GM12878 (cell line): ENCODE measurements at regions not wholly inside any gene's neighbourhood (a gene's known extent, or its start where the extent isn't known, plus 50 kb on each side); places are given as distances from the start of the nearest gene placed in this dataset.

ENCODE experiments used
- ATAC-seq: fragments of 200-7000 bp; cut with Tn5 transposase; 3 replicates; pipeline ENCODE4 v1.9.1; 2020; ENCODE audit warnings: mild to moderate bottlenecking, moderate library complexity
- BruUV-seq: library from RNA; stranded (reverse); fragments of 400-500 nt; replicated peaks from 2 replicates; lab custom pipeline; 2021; lab: Mats Ljungman, UMichigan
- CTCF ChIA-PET: fragments of 300-600 bp; sonication (Branson Sonifier 250); formaldehyde crosslinking; extraction: SDS; loops from one replicate; lab custom pipeline; 2021; ENCODE audit warnings: inconsistent platforms; lab: Yijun Ruan, JAX
- POLR2A ChIA-PET: fragments of 350-600 bp; formaldehyde crosslinking; extraction: SDS; loops from one replicate; lab custom pipeline; 2021; ENCODE audit warnings: inconsistent platforms; lab: Charles Lee
- RAD21 ChIA-PET: fragments of 300-600 bp; sonication (Branson Sonifier 250); formaldehyde crosslinking; loops from one replicate; lab custom pipeline; 2023; ENCODE audit warnings: antibody characterized with exemption; ENCODE audit not compliant: unreplicated experiment; lab: Charles Lee
- SMC1A ChIA-PET: fragments of 300-600 bp; sonication (Branson Sonifier 250); formaldehyde crosslinking; loops from one replicate; lab custom pipeline; 2023; ENCODE audit not compliant: unreplicated experiment, uncharacterized antibody; lab: Charles Lee
- DNase-seq: peaks from one replicate; pipeline ENCODE4 v3.0.0-alpha.2; 2011; ENCODE audit warnings: low read depth, low spot score
- FAIRE-seq: peaks from 3 replicates; lab custom pipeline; 2011; peaks lifted over from hg19 to GRCh38; lab: Jason Lieb, UNC
- H2AFZ ChIP-seq: 2 replicates; pipeline ENCODE4 v1.6.0; 2011; ENCODE audit warnings: low read depth, low read length, control low read depth; ENCODE audit not compliant: control insufficient read depth
- H3K27ac ChIP-seq: 2 replicates; pipeline ENCODE4 v1.5.1; 2011; ENCODE audit warnings: control low read depth; ENCODE audit not compliant: control insufficient read depth, insufficient read depth
- H3K27me3 ChIP-seq, 2 experiments: replicated peaks in 1 of 2; 2 replicates each; pipeline versions ENCODE4 v1.6.0 to v1.6.1; 2011; ENCODE audit warnings: low read length in 1 of 2; ENCODE audit not compliant: control insufficient read depth in 2 of 2, insufficient read depth in 2 of 2
- H3K36me3 ChIP-seq, 2 experiments: 2 replicates each; pipeline ENCODE4 v1.5.1; 2011; ENCODE audit warnings: low read length in 1 of 2; ENCODE audit not compliant: control insufficient read depth in 2 of 2, insufficient read depth in 2 of 2
- H3K4me1 ChIP-seq: 2 replicates; pipeline ENCODE4 v1.6.1; 2011; ENCODE audit warnings: mild to moderate bottlenecking, low read length, moderate library complexity, mixed read lengths; ENCODE audit not compliant: control insufficient read depth, insufficient read depth
- H3K4me2 ChIP-seq: 2 replicates; pipeline ENCODE4 v1.6.0; 2011; ENCODE audit warnings: control low read depth; ENCODE audit not compliant: control insufficient read depth, insufficient read depth
- H3K4me3 ChIP-seq: fragments of 200-600 bp; sonication (generic); 2 replicates; pipeline ENCODE4 v1.5.1; 2016
- H3K79me2 ChIP-seq: 2 replicates; pipeline ENCODE4 v1.6.0; 2011; ENCODE audit warnings: low read length; ENCODE audit not compliant: control insufficient read depth, insufficient read depth
- H3K9ac ChIP-seq: 2 replicates; pipeline ENCODE4 v1.8.0; 2011; ENCODE audit warnings: low read length, control low read depth, mixed read lengths; ENCODE audit not compliant: control insufficient read depth, insufficient read depth
- H3K9me3 ChIP-seq: replicated peaks from 3 replicates; pipeline ENCODE4 v1.5.1; 2011; ENCODE audit warnings: mild to moderate bottlenecking, low read length; ENCODE audit not compliant: control insufficient read depth, insufficient read depth
- H4K20me1 ChIP-seq: 2 replicates; pipeline ENCODE4 v1.6.0; 2011; ENCODE audit not compliant: control insufficient read depth, insufficient read depth
- BRCA1 ChIP-seq: IDR thresholded peaks from 2 replicates; pipeline ENCODE4 v1.6.1; 2011; ENCODE audit warnings: low read depth, low read length, improper control_type of control experiment
- EGR1 ChIP-seq, 2 experiments: IDR thresholded peaks; 1 replicate in 1 of 2; 2 replicates in 1 of 2; pipeline ENCODE4 v1.6.1; 2011 to 2012; ENCODE audit warnings: low read depth in 2 of 2, low read length in 2 of 2, borderline replicate concordance in 1 of 2, mild to moderate bottlenecking in 1 of 2, moderate library complexity in 1 of 2
- GATAD2B ChIP-seq: fragments of 450-650 bp; conservative IDR thresholded peaks from 2 replicates; pipeline ENCODE4 v1.6.1; 2017; ENCODE audit warnings: low read depth, mild to moderate bottlenecking, moderate library complexity
- NBN ChIP-seq: fragments of 450-650 bp; IDR thresholded peaks from 2 replicates; pipeline ENCODE4 v1.6.1; 2016
- NR2C1 ChIP-seq: fragments of 450-650 bp; IDR thresholded peaks from 2 replicates; pipeline ENCODE4 v1.6.1; 2017; ENCODE audit warnings: antibody characterized with exemption, mild to moderate bottlenecking, moderate library complexity
- NR2F1 ChIP-seq: fragments of 450-650 bp; conservative IDR thresholded peaks from 2 replicates; pipeline ENCODE4 v1.6.1; 2017; ENCODE audit warnings: mild to moderate bottlenecking
- PAX5 ChIP-seq: IDR thresholded peaks from 2 replicates; pipeline ENCODE4 v1.6.1; 2011; ENCODE audit warnings: low read depth, low read length, borderline replicate concordance
- POLR2AphosphoS5 ChIP-seq: IDR thresholded peaks from 2 replicates; pipeline ENCODE4 v1.6.1; 2011; ENCODE audit warnings: mild to moderate bottlenecking, low read length, inconsistent platforms
- RUNX3 ChIP-seq: IDR thresholded peaks from 2 replicates; pipeline ENCODE4 v1.6.1; 2012; ENCODE audit warnings: low read length, inconsistent platforms
- SMAD1 ChIP-seq: fragments of 450-650 bp; IDR thresholded peaks from 2 replicates; pipeline ENCODE4 v1.6.1; 2018; ENCODE audit warnings: mild to moderate bottlenecking, low read depth; ENCODE audit not compliant: partially characterized antibody
- TAF1 ChIP-seq: IDR thresholded peaks from 2 replicates; pipeline ENCODE4 v1.6.1; 2011; ENCODE audit warnings: mild to moderate bottlenecking, low read depth, low read length, borderline replicate concordance
- WGBS: methylation state at CpG from one replicate; pipeline ENCODE4 v1.1.6; 2016; ENCODE audit warnings: low lambda C conversion rate; ENCODE audit not compliant: insufficient replicate concordance, insufficient coverage; ENCODE audit errors: missing lambda C conversion rate; 5-methylcytosine and 5-hydroxymethylcytosine counted together
- in situ Hi-C: fragments of 300-500 bp; cut with MboI; formaldehyde crosslinking; loops from 9 replicates; pipeline ENCODE4 v1.14.3; 2018; ENCODE audit warnings: mixed read lengths
- intact Hi-C: fragments of 100-400 bp; cut with micrococcal nuclease; formaldehyde crosslinking; loops from one replicate; pipeline ENCODE4 v1.14.2; 2022; ENCODE audit not compliant: unreplicated experiment
- TF ChIP-seq, protein P1 (sequence below): IDR thresholded peaks from 2 replicates; pipeline ENCODE4 v1.6.1; 2011; ENCODE audit warnings: borderline replicate concordance, low read depth, mild to moderate bottlenecking, moderate library complexity, mixed read lengths, low read length; ENCODE audit not compliant: insufficient read depth; ENCODE audit errors: extremely low read length
- TF ChIP-seq, protein P2 (sequence below): fragments of 450-650 bp; IDR thresholded peaks from 2 replicates; pipeline ENCODE4 v1.6.1; 2017; ENCODE audit warnings: mild to moderate bottlenecking, moderate library complexity
- TF ChIP-seq, protein P3 (sequence below): fragments of 450-650 bp; conservative IDR thresholded peaks from 2 replicates; pipeline ENCODE4 v1.6.1; 2017; ENCODE audit warnings: mild to moderate bottlenecking, moderate library complexity

DNA sequence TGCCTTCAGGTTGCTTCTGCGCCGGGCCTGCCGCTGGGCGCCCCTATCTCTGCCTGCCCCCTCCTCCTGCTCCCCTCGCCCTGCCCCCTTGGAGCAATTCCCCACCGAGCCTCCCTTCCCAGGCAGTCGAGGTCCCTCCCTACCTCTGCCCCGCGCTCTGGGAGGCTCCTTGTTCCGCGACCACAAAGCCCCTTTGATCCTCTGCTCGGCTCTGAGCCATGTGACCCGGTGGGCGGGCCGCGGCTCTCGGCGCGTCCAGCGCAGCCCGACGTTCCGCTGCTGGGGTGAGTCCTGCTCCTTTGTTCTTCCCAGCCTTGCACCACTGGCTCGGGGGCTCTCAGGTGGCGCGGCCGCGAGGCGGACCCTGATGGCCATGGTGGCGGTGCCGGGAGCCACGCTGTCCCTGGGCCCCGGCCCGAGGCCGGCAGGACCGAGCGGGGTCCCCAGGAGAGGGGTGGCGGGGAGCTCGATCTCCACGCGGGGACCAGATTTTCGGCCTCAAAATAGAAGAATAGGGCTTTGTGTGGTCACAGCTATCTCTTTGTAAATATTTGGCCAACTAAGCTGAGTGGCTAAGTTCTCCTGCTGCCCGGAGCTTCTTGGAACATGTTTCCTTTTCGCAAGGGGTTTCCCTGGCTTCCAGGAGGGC is 310.6 kb downstream of the SEC14L1 start:
- DNase-seq: no peak
- ChIA-PET SMC1A (interaction anchor here (1.2 to 5.6 kb wide), 9 partner anchors 8 to 51 kb away, joined by 3 to 46 read pairs (median 11); no protein-coding TSS in a partner anchor), POLR2A (interaction anchor here (0.8 to 6.4 kb wide), 8 partner anchors 9 to 130 kb away, joined by 5 to 78 read pairs (median 11); no protein-coding TSS in a partner anchor), CTCF (interaction anchor here (0.8 to 6.4 kb wide), 13 partner anchors 7 to 129 kb away, joined by 3 to 53 read pairs (median 4); no protein-coding TSS in a partner anchor), RAD21 (interaction anchor here (1.4 to 6.8 kb wide), 11 partner anchors 8 to 126 kb away, joined by 3 to 102 read pairs (median 15); no protein-coding TSS in a partner anchor)
- H3K9me3 ChIP-seq: no peaks in the 10 kb centered on the region
- peak overlapping the region; percentile 99 for H3K27ac ChIP-seq
- no TSS peak for BruUV-seq
- H3K9ac ChIP-seq: peak overlapping the region; percentile 86
- peak overlapping the region; percentile 94 for H3K4me3 ChIP-seq
- peak overlapping the region; percentile 98 for H3K4me2 ChIP-seq
- H4K20me1 ChIP-seq: no peaks in the 10 kb centered on the region
- FAIRE-seq: no peak
- peaks cover 95% of the 10 kb centered on the region for H3K79me2 ChIP-seq
- H3K4me1 ChIP-seq: peaks cover 50% of the 10 kb centered on the region
- H2AFZ ChIP-seq: no peak overlapping the region
- peaks cover 1 to 10% of the 10 kb centered on the region in 2 experiments; a peak in 3 of 4 replicates for H3K36me3 ChIP-seq
- WGBS: 1% methylated on average over 42 of the region's 44 CpGs
- in situ Hi-C loops (loop anchor here (10.0 to 25.0 kb wide), 2 partner anchors 703 to 1189 kb away; partner anchors contain the start of gene UBALD2), intact Hi-C loops (no loop called here)
- peak; percentile 71 for ATAC-seq
- no peaks in the 10 kb centered on the region for H3K27me3 ChIP-seq
- TF ChIP-seq RUNX3 (peak; percentile 78), NR2C1 (no peak), PAX5 (peak; percentile 52; the same call in 1 of the 2 replicates), POLR2AphosphoS5 (peak; percentile 53), SMAD1 (peak; percentile 39), TAF1 (peak; percentile 70; the same call in 1 of the 2 replicates), EGR1 (IDR thresholded peaks at IDR 0.05; ENCODE audit: borderline replicate concordance in 1 of 2, low read depth in 2 of 2, low read length in 2 of 2) (peak in 1 of 2 experiments; percentile 58; a peak in 1 of 3 replicates), NR2F1 (0 out of 2 replicates have a peak, but pooled peaks have one; percentile 10), GATAD2B (0 out of 2 replicates have a peak, but pooled peaks have one; percentile 54), BRCA1 (no peak), NBN (peak; percentile 35)
- TF ChIP-seq, protein P1, sequence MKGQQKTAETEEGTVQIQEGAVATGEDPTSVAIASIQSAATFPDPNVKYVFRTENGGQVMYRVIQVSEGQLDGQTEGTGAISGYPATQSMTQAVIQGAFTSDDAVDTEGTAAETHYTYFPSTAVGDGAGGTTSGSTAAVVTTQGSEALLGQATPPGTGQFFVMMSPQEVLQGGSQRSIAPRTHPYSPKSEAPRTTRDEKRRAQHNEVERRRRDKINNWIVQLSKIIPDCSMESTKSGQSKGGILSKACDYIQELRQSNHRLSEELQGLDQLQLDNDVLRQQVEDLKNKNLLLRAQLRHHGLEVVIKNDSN: peak; percentile 87
- TF ChIP-seq, protein P2, sequence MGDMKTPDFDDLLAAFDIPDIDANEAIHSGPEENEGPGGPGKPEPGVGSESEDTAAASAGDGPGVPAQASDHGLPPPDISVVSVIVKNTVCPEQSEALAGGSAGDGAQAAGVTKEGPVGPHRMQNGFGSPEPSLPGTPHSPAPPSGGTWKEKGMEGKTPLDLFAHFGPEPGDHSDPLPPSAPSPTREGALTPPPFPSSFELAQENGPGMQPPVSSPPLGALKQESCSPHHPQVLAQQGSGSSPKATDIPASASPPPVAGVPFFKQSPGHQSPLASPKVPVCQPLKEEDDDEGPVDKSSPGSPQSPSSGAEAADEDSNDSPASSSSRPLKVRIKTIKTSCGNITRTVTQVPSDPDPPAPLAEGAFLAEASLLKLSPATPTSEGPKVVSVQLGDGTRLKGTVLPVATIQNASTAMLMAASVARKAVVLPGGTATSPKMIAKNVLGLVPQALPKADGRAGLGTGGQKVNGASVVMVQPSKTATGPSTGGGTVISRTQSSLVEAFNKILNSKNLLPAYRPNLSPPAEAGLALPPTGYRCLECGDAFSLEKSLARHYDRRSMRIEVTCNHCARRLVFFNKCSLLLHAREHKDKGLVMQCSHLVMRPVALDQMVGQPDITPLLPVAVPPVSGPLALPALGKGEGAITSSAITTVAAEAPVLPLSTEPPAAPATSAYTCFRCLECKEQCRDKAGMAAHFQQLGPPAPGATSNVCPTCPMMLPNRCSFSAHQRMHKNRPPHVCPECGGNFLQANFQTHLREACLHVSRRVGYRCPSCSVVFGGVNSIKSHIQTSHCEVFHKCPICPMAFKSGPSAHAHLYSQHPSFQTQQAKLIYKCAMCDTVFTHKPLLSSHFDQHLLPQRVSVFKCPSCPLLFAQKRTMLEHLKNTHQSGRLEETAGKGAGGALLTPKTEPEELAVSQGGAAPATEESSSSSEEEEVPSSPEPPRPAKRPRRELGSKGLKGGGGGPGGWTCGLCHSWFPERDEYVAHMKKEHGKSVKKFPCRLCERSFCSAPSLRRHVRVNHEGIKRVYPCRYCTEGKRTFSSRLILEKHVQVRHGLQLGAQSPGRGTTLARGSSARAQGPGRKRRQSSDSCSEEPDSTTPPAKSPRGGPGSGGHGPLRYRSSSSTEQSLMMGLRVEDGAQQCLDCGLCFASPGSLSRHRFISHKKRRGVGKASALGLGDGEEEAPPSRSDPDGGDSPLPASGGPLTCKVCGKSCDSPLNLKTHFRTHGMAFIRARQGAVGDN: peak; percentile 62
- TF ChIP-seq, protein P3, sequence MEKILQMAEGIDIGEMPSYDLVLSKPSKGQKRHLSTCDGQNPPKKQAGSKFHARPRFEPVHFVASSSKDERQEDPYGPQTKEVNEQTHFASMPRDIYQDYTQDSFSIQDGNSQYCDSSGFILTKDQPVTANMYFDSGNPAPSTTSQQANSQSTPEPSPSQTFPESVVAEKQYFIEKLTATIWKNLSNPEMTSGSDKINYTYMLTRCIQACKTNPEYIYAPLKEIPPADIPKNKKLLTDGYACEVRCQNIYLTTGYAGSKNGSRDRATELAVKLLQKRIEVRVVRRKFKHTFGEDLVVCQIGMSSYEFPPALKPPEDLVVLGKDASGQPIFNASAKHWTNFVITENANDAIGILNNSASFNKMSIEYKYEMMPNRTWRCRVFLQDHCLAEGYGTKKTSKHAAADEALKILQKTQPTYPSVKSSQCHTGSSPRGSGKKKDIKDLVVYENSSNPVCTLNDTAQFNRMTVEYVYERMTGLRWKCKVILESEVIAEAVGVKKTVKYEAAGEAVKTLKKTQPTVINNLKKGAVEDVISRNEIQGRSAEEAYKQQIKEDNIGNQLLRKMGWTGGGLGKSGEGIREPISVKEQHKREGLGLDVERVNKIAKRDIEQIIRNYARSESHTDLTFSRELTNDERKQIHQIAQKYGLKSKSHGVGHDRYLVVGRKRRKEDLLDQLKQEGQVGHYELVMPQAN: peak; percentile 53
